ENCODE measurements at regions not wholly inside any gene's neighbourhood (a gene's known extent, or its start where the extent isn't known, plus 50 kb on each side); places are given as distances from the start of the nearest gene placed in this dataset.
"Not testable (repeated sequence)": the region's sequence is repeated elsewhere in the genome, so short reads cannot be mapped to it uniquely, and the experiment has no call there.

GRCh38 chr5:104018299-104018698 is 455.7 kb upstream of the NUDT12 start:
- ATAC-seq: no peak
- TF ChIP-seq ZNF565 (CRISPR knock-in tag; conservative IDR thresholded peaks at IDR 0.05; ENCODE audit: low read depth) (no peak), POU6F1 (CRISPR knock-in tag; IDR thresholded peaks at IDR 0.05; ENCODE audit: borderline replicate concordance, low read depth) (no peak), PATZ1 (CRISPR knock-in tag; IDR thresholded peaks at IDR 0.05; ENCODE audit: borderline replicate concordance) (no peak), ISL1 (CRISPR knock-in tag; IDR thresholded peaks at IDR 0.05) (no peak), ARNTL (CRISPR knock-in tag; IDR thresholded peaks at IDR 0.05; ENCODE audit: borderline replicate concordance, low read depth) (no peak), PPARA (CRISPR knock-in tag; IDR thresholded peaks at IDR 0.05; ENCODE audit: borderline replicate concordance) (no peak), GLIS3 (CRISPR knock-in tag; IDR thresholded peaks at IDR 0.05) (no peak), TCF4 (CRISPR knock-in tag; IDR thresholded peaks at IDR 0.05; ENCODE audit: borderline replicate concordance) (no peak), ESRRG (CRISPR knock-in tag; IDR thresholded peaks at IDR 0.05) (no peak), TSHZ2 (CRISPR knock-in tag; IDR thresholded peaks at IDR 0.05) (no peak), ZFP3 (CRISPR knock-in tag; IDR thresholded peaks at IDR 0.05) (no peak), SNAI2 (CRISPR knock-in tag; IDR thresholded peaks at IDR 0.05) (no peak), TOX (CRISPR knock-in tag; IDR thresholded peaks at IDR 0.05; ENCODE audit: borderline replicate concordance) (no peak), OSR1 (CRISPR knock-in tag; IDR thresholded peaks at IDR 0.05) (no peak), ZC3H10 (CRISPR knock-in tag; IDR thresholded peaks at IDR 0.05) (no peak), ZFP30 (CRISPR knock-in tag; IDR thresholded peaks at IDR 0.05) (no peak), ZNF70 (CRISPR knock-in tag; IDR thresholded peaks at IDR 0.05) (no peak), CREB5 (CRISPR knock-in tag; IDR thresholded peaks at IDR 0.05; ENCODE audit: low read depth) (no peak), BACH2 (CRISPR knock-in tag; IDR thresholded peaks at IDR 0.05; ENCODE audit: borderline replicate concordance) (no peak), ZNF8 (CRISPR knock-in tag; IDR thresholded peaks at IDR 0.05) (no peak)

- no peak for ATAC-seq
These were observed 454.1 kb upstream of the NUDT12 start for GRCh38 chr5:104016646-104017045.

GRCh38 chr5:104015765-104016164 is 453.2 kb upstream of the NUDT12 start:
- no peak for TF ChIP-seq ESRRG (CRISPR knock-in tag; IDR thresholded peaks at IDR 0.05)
- no peak for ATAC-seq

More at GRCh38 chr5:104016646-104017045, 454.1 kb upstream of the NUDT12 start:
- TF ChIP-seq ZFP3 (CRISPR knock-in tag; IDR thresholded peaks at IDR 0.05) (no peak), ZNF8 (CRISPR knock-in tag; IDR thresholded peaks at IDR 0.05) (peak; percentile 37; the same call in 1 of the 2 replicates)

GRCh38 chr5:104002783-104003182 is 440.2 kb upstream of the NUDT12 start:
- ATAC-seq: not testable (repeated sequence)

GRCh38 chr5:104001136-104001535 is 438.5 kb upstream of the NUDT12 start:
- ATAC-seq: no peak
- TF ChIP-seq CREB5 (CRISPR knock-in tag; IDR thresholded peaks at IDR 0.05; ENCODE audit: low read depth) (no peak), ZNF565 (CRISPR knock-in tag; conservative IDR thresholded peaks at IDR 0.05; ENCODE audit: low read depth) (no peak), TSHZ2 (CRISPR knock-in tag; IDR thresholded peaks at IDR 0.05) (no peak), ESRRG (CRISPR knock-in tag; IDR thresholded peaks at IDR 0.05) (no peak), CSDC2 (CRISPR knock-in tag; IDR thresholded peaks at IDR 0.05) (no peak), TCF4 (CRISPR knock-in tag; IDR thresholded peaks at IDR 0.05; ENCODE audit: borderline replicate concordance) (no peak), ZNF70 (CRISPR knock-in tag; IDR thresholded peaks at IDR 0.05) (no peak), GLIS3 (CRISPR knock-in tag; IDR thresholded peaks at IDR 0.05) (no peak), PATZ1 (CRISPR knock-in tag; IDR thresholded peaks at IDR 0.05; ENCODE audit: borderline replicate concordance) (no peak)
